T-helper 2 cell treated with Interferon-gamma antibody and Interleukin-4, amounts not matched to agents 5 μg/mL and 100 μg/mL, for 36 hours (primary cell): ENCODE measurements at regions not wholly inside any gene's neighbourhood (a gene's known extent, or its start where the extent isn't known, plus 50 kb on each side); places are given as distances from the start of the nearest gene placed in this dataset.
"Not testable (repeated sequence)": the region's sequence is repeated elsewhere in the genome, so short reads cannot be mapped to it uniquely, and the experiment has no call there.

Experiments used
- DNase-seq: peaks from one replicate; pipeline ENCODE4 v3.0.0; 2021; ENCODE audit warnings: low spot score
- H3K27ac Mint-ChIP-seq: one replicate; pipeline ENCODE4 v1.8.0; 2021; ENCODE audit warnings: mild to moderate bottlenecking, mixed read lengths
- H3K27me3 Mint-ChIP-seq: one replicate; pipeline ENCODE4 v1.8.0; 2021; ENCODE audit warnings: low read depth, mixed read lengths
- H3K36me3 Mint-ChIP-seq: one replicate; pipeline ENCODE4 v1.8.0; 2021; ENCODE audit warnings: low read depth, mixed read lengths
- H3K4me1 Mint-ChIP-seq: one replicate; pipeline ENCODE4 v1.8.0; 2021; ENCODE audit warnings: low read depth, mixed read lengths
- H3K4me3 Mint-ChIP-seq: one replicate; pipeline ENCODE4 v1.8.0; 2022; ENCODE audit warnings: mild to moderate bottlenecking, moderate library complexity, mixed read lengths
- H3K9me3 Mint-ChIP-seq: one replicate; pipeline ENCODE4 v1.8.0; 2021; ENCODE audit warnings: mixed read lengths

GRCh38 chr5:98364549-98364948, 408.9 kb upstream of the RGMB start:
- Mint-ChIP-seq H3K27ac (no peak overlapping the region), H3K4me3 (no peak overlapping the region), H3K36me3 (no peaks in the 10 kb centered on the region), H3K27me3 (no peaks in the 10 kb centered on the region), H3K4me1 (no peaks in the 10 kb centered on the region), H3K9me3 (no peaks in the 10 kb centered on the region)
- no peak for DNase-seq

- Mint-ChIP-seq H3K4me1 (no peaks in the 10 kb centered on the region), H3K36me3 (no peaks in the 10 kb centered on the region), H3K27ac (no peak overlapping the region), H3K27me3 (no peaks in the 10 kb centered on the region), H3K4me3 (no peak overlapping the region), H3K9me3 (no peaks in the 10 kb centered on the region)
- no peak for DNase-seq
These were observed 408.3 kb upstream of the RGMB start for GRCh38 chr5:98365126-98365525.

- no peaks in the 10 kb centered on the region for H3K9me3 Mint-ChIP-seq
- no peaks in the 10 kb centered on the region for H3K36me3 Mint-ChIP-seq
- H3K4me1 Mint-ChIP-seq = no peaks in the 10 kb centered on the region
- no peak overlapping the region for H3K27ac Mint-ChIP-seq
- no peaks in the 10 kb centered on the region for H3K27me3 Mint-ChIP-seq
- no peak for DNase-seq
- H3K4me3 Mint-ChIP-seq = no peak overlapping the region
These were observed 405.3 kb upstream of the RGMB start for GRCh38 chr5:98368141-98368540.

GRCh38 chr5:98372351-98372750, 401.1 kb upstream of the RGMB start:
- H3K9me3 Mint-ChIP-seq = no peaks in the 10 kb centered on the region

GRCh38 chr5:98391921-98392625, 381.4 kb upstream of the RGMB start:
- no peaks in the 10 kb centered on the region for H3K4me1 Mint-ChIP-seq
- H3K27me3 Mint-ChIP-seq = no peaks in the 10 kb centered on the region
- H3K4me3 Mint-ChIP-seq = no peak overlapping the region
- peaks cover 4% of the 10 kb centered on the region for H3K9me3 Mint-ChIP-seq
- H3K27ac Mint-ChIP-seq = no peak overlapping the region
- no peaks in the 10 kb centered on the region for H3K36me3 Mint-ChIP-seq
- DNase-seq = no peak

More at GRCh38 chr5:98372351-98372750, 401.1 kb upstream of the RGMB start:
- H3K36me3 Mint-ChIP-seq = no peaks in the 10 kb centered on the region
- no peak for DNase-seq
- H3K27me3 Mint-ChIP-seq = no peaks in the 10 kb centered on the region
- no peak overlapping the region for H3K4me3 Mint-ChIP-seq
- H3K4me1 Mint-ChIP-seq = no peaks in the 10 kb centered on the region
- H3K27ac Mint-ChIP-seq = no peak overlapping the region

- H3K36me3 Mint-ChIP-seq, H3K27me3 Mint-ChIP-seq, H3K4me1 Mint-ChIP-seq, H3K27ac Mint-ChIP-seq, H3K4me3 Mint-ChIP-seq, H3K9me3 Mint-ChIP-seq, DNase-seq: not testable (repeated sequence)
These were observed 380.3 kb upstream of the RGMB start for GRCh38 chr5:98393205-98393604.

- Mint-ChIP-seq H3K36me3 (no peaks in the 10 kb centered on the region), H3K4me3 (no peak overlapping the region), H3K27ac (no peak overlapping the region), H3K9me3 (peaks cover 4% of the 10 kb centered on the region), H3K27me3 (no peaks in the 10 kb centered on the region), H3K4me1 (no peaks in the 10 kb centered on the region)
- DNase-seq = no peak
These were observed 376.4 kb upstream of the RGMB start for GRCh38 chr5:98397081-98397480.

GRCh38 chr5:98398465-98398864, 375.0 kb upstream of the RGMB start:
- Mint-ChIP-seq H3K4me1 (no peaks in the 10 kb centered on the region), H3K27me3 (no peaks in the 10 kb centered on the region), H3K27ac (no peak overlapping the region), H3K36me3 (no peaks in the 10 kb centered on the region), H3K9me3 (peaks cover 4% of the 10 kb centered on the region), H3K4me3 (no peak overlapping the region)
- no peak for DNase-seq

GRCh38 chr5:98401656-98402055, 371.8 kb upstream of the RGMB start:
- no peaks in the 10 kb centered on the region for H3K4me1 Mint-ChIP-seq

GRCh38 chr5:98402130-98402529, 371.3 kb upstream of the RGMB start:
- H3K4me3 Mint-ChIP-seq = no peak overlapping the region
- no peaks in the 10 kb centered on the region for H3K4me1 Mint-ChIP-seq
- H3K9me3 Mint-ChIP-seq = no peaks in the 10 kb centered on the region
- no peaks in the 10 kb centered on the region for H3K27me3 Mint-ChIP-seq
- DNase-seq = no peak
- H3K36me3 Mint-ChIP-seq = no peaks in the 10 kb centered on the region
- no peak overlapping the region for H3K27ac Mint-ChIP-seq

More at GRCh38 chr5:98401656-98402055, 371.8 kb upstream of the RGMB start:
- H3K27ac Mint-ChIP-seq = no peak overlapping the region
- no peaks in the 10 kb centered on the region for H3K27me3 Mint-ChIP-seq
- H3K4me3 Mint-ChIP-seq = no peak overlapping the region
- no peaks in the 10 kb centered on the region for H3K36me3 Mint-ChIP-seq
- no peaks in the 10 kb centered on the region for H3K9me3 Mint-ChIP-seq
- no peak for DNase-seq

GRCh38 chr5:98403131-98403530, 370.3 kb upstream of the RGMB start:
- no peaks in the 10 kb centered on the region for H3K4me1 Mint-ChIP-seq
- no peaks in the 10 kb centered on the region for H3K36me3 Mint-ChIP-seq
- no peaks in the 10 kb centered on the region for H3K27me3 Mint-ChIP-seq
- no peaks in the 10 kb centered on the region for H3K9me3 Mint-ChIP-seq
- H3K27ac Mint-ChIP-seq = no peak overlapping the region
- H3K4me3 Mint-ChIP-seq = no peak overlapping the region
- DNase-seq = no peak

- no peaks in the 10 kb centered on the region for H3K27me3 Mint-ChIP-seq
- H3K4me3 Mint-ChIP-seq = no peak overlapping the region
- no peaks in the 10 kb centered on the region for H3K9me3 Mint-ChIP-seq
- no peaks in the 10 kb centered on the region for H3K36me3 Mint-ChIP-seq
- H3K4me1 Mint-ChIP-seq = no peaks in the 10 kb centered on the region
- DNase-seq = no peak
- no peak overlapping the region for H3K27ac Mint-ChIP-seq
These were observed 358.5 kb upstream of the RGMB start for GRCh38 chr5:98414938-98415337.

- Mint-ChIP-seq H3K4me3 (no peak overlapping the region), H3K27ac (no peak overlapping the region), H3K36me3 (no peaks in the 10 kb centered on the region), H3K9me3 (no peaks in the 10 kb centered on the region), H3K4me1 (no peaks in the 10 kb centered on the region), H3K27me3 (no peaks in the 10 kb centered on the region)
- DNase-seq = no peak
These were observed 357.8 kb upstream of the RGMB start for GRCh38 chr5:98415663-98416062.

GRCh38 chr5:98416541-98416940, 356.9 kb upstream of the RGMB start:
- Mint-ChIP-seq H3K27ac (no peak overlapping the region), H3K9me3 (no peaks in the 10 kb centered on the region), H3K4me1 (no peaks in the 10 kb centered on the region), H3K36me3 (no peaks in the 10 kb centered on the region), H3K4me3 (no peak overlapping the region), H3K27me3 (no peaks in the 10 kb centered on the region)
- DNase-seq = no peak

- H3K4me3 Mint-ChIP-seq = no peak overlapping the region
- H3K4me1 Mint-ChIP-seq = no peaks in the 10 kb centered on the region
- no peak overlapping the region for H3K27ac Mint-ChIP-seq
- no peaks in the 10 kb centered on the region for H3K27me3 Mint-ChIP-seq
- H3K9me3 Mint-ChIP-seq = no peaks in the 10 kb centered on the region
- H3K36me3 Mint-ChIP-seq = no peaks in the 10 kb centered on the region
- DNase-seq = no peak
These were observed 353.6 kb upstream of the RGMB start for GRCh38 chr5:98419825-98420224.
